ENCODE measurements at regions not wholly inside any gene's neighbourhood (a gene's known extent, or its start where the extent isn't known, plus 50 kb on each side); places are given as distances from the start of the nearest gene placed in this dataset.

DNA sequence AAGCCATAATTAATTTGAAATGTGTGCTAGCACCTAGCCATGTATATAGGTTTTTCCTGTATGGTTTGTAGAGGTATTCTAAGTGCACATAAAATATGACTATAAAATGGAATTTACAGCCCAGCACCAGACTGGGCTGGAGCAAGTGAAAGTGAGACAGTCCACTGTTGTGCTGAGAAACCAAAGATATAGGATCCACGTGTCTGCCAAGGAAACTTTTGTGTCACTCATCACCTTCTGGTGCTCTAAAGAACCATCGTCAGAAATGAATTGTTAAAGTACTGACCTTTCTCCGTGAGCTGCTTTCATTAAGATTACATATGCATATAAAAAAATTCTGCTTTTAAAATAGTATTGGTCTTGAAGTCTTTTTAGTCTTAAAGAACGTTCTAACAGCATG lies 141.0 kb upstream of the ZC3H11B start:
- no peak overlapping the region for H3K4me3 ChIP-seq (replicated peaks; ENCODE audit: low read depth, low read length)
- no peak for TF ChIP-seq CTCF (IDR thresholded peaks at IDR 0.05; ENCODE audit: low read depth, low read length, missing control alignments)
- DNase-seq (ENCODE audit: extremely low read depth, low read depth): no peak

DNA sequence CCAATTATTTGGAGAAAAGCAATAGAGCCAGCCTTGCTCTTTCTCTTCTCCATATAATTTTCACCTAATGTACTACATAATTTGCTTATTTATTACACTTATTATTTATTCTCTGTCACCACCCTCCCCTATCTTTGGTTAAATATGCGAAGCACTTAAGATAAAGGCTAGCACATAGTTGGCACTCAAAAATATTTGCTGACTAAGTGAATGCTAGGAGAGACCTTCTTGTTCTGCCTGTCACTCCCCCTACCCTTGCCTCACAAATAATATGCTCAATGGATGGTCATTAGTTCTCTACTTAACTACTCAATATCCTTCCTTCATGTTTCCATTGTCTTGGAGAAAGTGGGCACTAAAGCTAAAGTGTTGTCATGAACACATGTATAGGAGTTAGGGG lies 139.7 kb upstream of the ZC3H11B start:
- no peak for DNase-seq (ENCODE audit: extremely low read depth, low read depth)
- no peak overlapping the region for H3K4me3 ChIP-seq (replicated peaks; ENCODE audit: low read depth, low read length)
- no peak for TF ChIP-seq CTCF (IDR thresholded peaks at IDR 0.05; ENCODE audit: low read depth, low read length, missing control alignments)

DNA sequence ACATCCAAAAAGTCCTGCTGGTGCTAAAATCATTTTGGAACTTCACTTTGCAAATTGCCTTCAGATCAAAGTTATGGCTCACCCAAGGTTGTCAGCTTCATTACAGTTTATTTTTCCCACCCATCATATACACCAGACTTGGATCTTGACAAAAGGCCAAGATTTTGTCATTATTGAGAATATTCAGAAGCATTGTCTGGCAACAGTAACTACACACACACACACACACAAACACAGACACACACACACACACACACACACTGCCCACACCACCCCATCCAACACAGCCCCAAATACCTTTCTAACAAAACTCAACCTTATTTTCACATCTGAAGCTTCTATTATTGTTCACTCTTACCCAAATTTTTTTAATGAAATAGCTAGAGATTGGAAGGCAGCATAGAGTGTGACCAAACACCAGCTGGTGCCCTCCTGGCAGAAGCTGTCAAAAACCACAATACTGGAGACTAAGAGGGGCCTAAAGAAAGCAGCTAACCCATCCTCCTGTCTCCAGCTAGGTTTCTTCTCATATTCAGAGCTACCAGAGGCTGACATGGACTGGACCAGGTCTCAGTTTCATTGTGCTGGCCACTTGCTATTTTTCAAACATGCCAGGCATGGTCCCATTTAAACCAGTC lies 139.1 kb upstream of the ZC3H11B start:
- no peak for TF ChIP-seq CTCF (IDR thresholded peaks at IDR 0.05; ENCODE audit: low read depth, low read length, missing control alignments)
- no peak for DNase-seq (ENCODE audit: extremely low read depth, low read depth)
- H3K4me3 ChIP-seq (replicated peaks; ENCODE audit: low read depth, low read length): no peak overlapping the region

DNA sequence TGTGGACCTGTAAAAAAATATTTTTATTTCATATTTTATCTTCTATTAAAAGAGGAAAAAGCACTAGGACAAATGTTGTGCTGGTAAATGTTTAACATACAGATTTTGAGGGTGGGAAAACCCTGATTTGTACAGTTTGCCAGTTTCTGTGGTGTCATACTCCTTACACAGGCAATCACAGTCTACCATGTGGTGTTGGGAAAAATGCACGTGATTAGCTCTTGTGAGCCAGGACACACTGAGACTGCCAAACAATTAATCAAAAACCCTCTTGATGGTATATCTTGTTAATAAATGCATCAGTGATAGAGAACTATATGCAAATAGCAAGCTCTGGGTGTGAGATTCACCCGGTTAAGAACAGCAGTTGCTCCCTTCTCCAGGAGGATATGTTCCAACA lies 136.5 kb upstream of the ZC3H11B start:
- no peak for TF ChIP-seq CTCF (IDR thresholded peaks at IDR 0.05; ENCODE audit: low read depth, low read length, missing control alignments)
- H3K4me3 ChIP-seq (replicated peaks; ENCODE audit: low read depth, low read length): no peak overlapping the region
- DNase-seq (ENCODE audit: extremely low read depth, low read depth): no peak

GRCh38 chr1:219746141-219746540 lies 133.2 kb upstream of the ZC3H11B start:
- DNase-seq (ENCODE audit: extremely low read depth, low read depth): no peak
- TF ChIP-seq CTCF (IDR thresholded peaks at IDR 0.05; ENCODE audit: low read depth, low read length, missing control alignments): no peak
- no peak overlapping the region for H3K4me3 ChIP-seq (replicated peaks; ENCODE audit: low read depth, low read length)

GRCh38 chr1:219744652-219745469 lies 132.0 kb upstream of the ZC3H11B start:
- DNase-seq (ENCODE audit: extremely low read depth, low read depth): no peak
- TF ChIP-seq CTCF (IDR thresholded peaks at IDR 0.05; ENCODE audit: low read depth, low read length, missing control alignments): no peak
- H3K4me3 ChIP-seq (replicated peaks; ENCODE audit: low read depth, low read length): no peak overlapping the region

Data from HFF-Myc (cell line).